ENCODE measurements at regions not wholly inside any gene's neighbourhood (a gene's known extent, or its start where the extent isn't known, plus 50 kb on each side); places are given as distances from the start of the nearest gene placed in this dataset.

DNA sequence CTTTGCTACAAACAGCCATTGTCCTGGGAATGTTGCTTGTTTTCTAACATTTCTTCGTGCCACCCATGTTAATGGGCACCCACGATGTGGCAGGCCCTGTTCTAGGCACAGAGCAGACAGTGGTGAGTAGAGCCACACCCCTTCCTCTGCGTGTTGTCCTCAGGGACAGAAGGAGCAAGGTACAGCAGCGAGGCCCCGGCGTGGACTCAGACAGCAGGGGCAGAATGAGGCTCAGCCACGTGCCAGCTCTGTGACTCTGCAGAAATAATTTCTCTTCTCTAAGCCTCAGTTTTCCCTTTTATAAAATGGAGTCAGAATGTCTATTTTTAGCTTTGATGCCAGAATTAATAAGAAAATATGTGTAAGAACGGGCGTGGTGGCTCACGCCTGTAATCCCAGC, 401.7 kb downstream of the TSN start:
- H3K9me2 ChIP-seq (replicated peaks; ENCODE audit: control insufficient read depth, low read length) = no peaks in the 10 kb centered on the region
- H3K79me2 ChIP-seq (ENCODE audit: control insufficient read depth, low read length) = no peaks in the 10 kb centered on the region
- no peaks in the 10 kb centered on the region for H3F3A ChIP-seq (ENCODE audit: control insufficient read depth, insufficient read depth)
- no peaks in the 10 kb centered on the region for H3K36me3 ChIP-seq (ENCODE audit: control insufficient read depth, low read length)
- H3K4me3 ChIP-seq (ENCODE audit: low read length) = no peak overlapping the region
- no peaks in the 10 kb centered on the region for H3K4me1 ChIP-seq (ENCODE audit: control insufficient read depth, low read length)
- TF ChIP-seq EZH2phosphoT487 (IDR thresholded peaks at IDR 0.05; ENCODE audit: borderline replicate concordance, low read length) = no peak
- TF ChIP-seq, protein P1, sequence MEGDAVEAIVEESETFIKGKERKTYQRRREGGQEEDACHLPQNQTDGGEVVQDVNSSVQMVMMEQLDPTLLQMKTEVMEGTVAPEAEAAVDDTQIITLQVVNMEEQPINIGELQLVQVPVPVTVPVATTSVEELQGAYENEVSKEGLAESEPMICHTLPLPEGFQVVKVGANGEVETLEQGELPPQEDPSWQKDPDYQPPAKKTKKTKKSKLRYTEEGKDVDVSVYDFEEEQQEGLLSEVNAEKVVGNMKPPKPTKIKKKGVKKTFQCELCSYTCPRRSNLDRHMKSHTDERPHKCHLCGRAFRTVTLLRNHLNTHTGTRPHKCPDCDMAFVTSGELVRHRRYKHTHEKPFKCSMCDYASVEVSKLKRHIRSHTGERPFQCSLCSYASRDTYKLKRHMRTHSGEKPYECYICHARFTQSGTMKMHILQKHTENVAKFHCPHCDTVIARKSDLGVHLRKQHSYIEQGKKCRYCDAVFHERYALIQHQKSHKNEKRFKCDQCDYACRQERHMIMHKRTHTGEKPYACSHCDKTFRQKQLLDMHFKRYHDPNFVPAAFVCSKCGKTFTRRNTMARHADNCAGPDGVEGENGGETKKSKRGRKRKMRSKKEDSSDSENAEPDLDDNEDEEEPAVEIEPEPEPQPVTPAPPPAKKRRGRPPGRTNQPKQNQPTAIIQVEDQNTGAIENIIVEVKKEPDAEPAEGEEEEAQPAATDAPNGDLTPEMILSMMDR (IDR thresholded peaks at IDR 0.05; ENCODE audit: low read depth, low read length, poor library complexity, severe bottlenecking) = no peak
- H3K4me2 ChIP-seq (ENCODE audit: low read length) = no peak overlapping the region
- H3K27ac ChIP-seq (ENCODE audit: low read depth, low read length) = no peak overlapping the region
- no peaks in the 10 kb centered on the region for H4K20me1 ChIP-seq (ENCODE audit: control insufficient read depth, insufficient read depth, low read depth, low read length)
- H3K27me3 ChIP-seq (ENCODE audit: control insufficient read depth, low read length) = peaks cover 8% of the 10 kb centered on the region; the same call in 1 of the 2 replicates
- no peaks in the 10 kb centered on the region for H3K9me3 ChIP-seq (ENCODE audit: control insufficient read depth, insufficient read depth, low read length)

DNA sequence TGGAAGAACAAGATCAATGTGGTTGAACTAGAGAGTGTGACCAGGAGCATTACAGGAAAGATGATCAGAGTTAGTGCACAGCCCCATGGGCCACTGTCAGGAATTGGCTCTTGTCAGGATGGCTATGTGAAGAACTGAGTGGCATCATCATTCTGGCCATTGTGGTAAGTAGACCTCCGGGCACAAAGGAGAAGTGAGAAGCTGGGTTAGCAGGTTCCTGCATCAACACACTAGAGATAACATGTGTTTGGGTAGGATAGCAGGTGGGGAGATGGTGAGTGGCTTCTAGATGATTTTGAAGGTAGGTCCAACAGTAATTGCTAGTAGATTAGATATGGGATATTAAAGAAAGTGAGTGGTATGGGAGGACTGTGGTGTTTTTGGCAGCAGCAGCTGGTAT, 408.2 kb downstream of the TSN start:
- Histone ChIP-seq H3K79me2 (ENCODE audit: control insufficient read depth, low read length) (no peaks in the 10 kb centered on the region), H3K9me2 (replicated peaks; ENCODE audit: control insufficient read depth, low read length) (no peaks in the 10 kb centered on the region), H3F3A (ENCODE audit: control insufficient read depth, insufficient read depth) (no peaks in the 10 kb centered on the region), H3K9me3 (ENCODE audit: control insufficient read depth, insufficient read depth, low read length) (no peaks in the 10 kb centered on the region), H3K27me3 (ENCODE audit: control insufficient read depth, low read length) (peaks cover 8% of the 10 kb centered on the region; the same call in 1 of the 2 replicates), H3K27ac (ENCODE audit: low read depth, low read length) (no peak overlapping the region), H3K4me3 (ENCODE audit: low read length) (no peak overlapping the region), H3K4me2 (ENCODE audit: low read length) (no peak overlapping the region), H3K4me1 (ENCODE audit: control insufficient read depth, low read length) (peaks cover 3% of the 10 kb centered on the region; the same call in 1 of the 2 replicates), H4K20me1 (ENCODE audit: control insufficient read depth, insufficient read depth, low read depth, low read length) (no peaks in the 10 kb centered on the region), H3K36me3 (ENCODE audit: control insufficient read depth, low read length) (no peaks in the 10 kb centered on the region)
- TF ChIP-seq, protein P1 (IDR thresholded peaks at IDR 0.05; ENCODE audit: low read depth, low read length, poor library complexity, severe bottlenecking) = no peak
- no peak for TF ChIP-seq EZH2phosphoT487 (IDR thresholded peaks at IDR 0.05; ENCODE audit: borderline replicate concordance, low read length)

DNA sequence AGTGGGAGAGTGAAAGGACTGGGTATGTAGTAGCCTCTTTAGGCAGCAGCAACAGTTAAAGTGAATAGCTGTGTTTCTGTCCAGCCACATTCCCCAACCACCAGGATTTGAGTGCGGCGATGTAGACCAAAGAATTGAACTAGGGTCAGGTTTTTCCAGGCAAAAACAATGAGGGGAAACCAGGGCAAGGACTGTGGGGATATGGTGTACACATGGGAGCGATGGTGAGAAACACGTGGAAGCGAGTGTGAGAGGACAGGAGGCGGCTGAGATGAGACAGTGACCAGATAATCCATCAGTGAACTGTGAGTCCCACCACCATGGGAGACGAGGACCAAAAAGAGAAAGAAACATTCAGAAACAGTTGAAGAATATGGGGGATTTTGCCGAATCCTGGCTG, 409.5 kb downstream of the TSN start:
- Histone ChIP-seq H3K36me3 (ENCODE audit: control insufficient read depth, low read length) (no peaks in the 10 kb centered on the region), H3K9me2 (replicated peaks; ENCODE audit: control insufficient read depth, low read length) (no peaks in the 10 kb centered on the region), H3K27me3 (ENCODE audit: control insufficient read depth, low read length) (peaks cover under 1% of the 10 kb centered on the region; the same call in 1 of the 2 replicates), H3K4me1 (ENCODE audit: control insufficient read depth, low read length) (peaks cover 3% of the 10 kb centered on the region; the same call in 1 of the 2 replicates), H3K27ac (ENCODE audit: low read depth, low read length) (no peak overlapping the region), H3K9me3 (ENCODE audit: control insufficient read depth, insufficient read depth, low read length) (no peaks in the 10 kb centered on the region), H3K4me3 (ENCODE audit: low read length) (no peak overlapping the region), H3F3A (ENCODE audit: control insufficient read depth, insufficient read depth) (no peaks in the 10 kb centered on the region), H3K4me2 (ENCODE audit: low read length) (no peak overlapping the region), H4K20me1 (ENCODE audit: control insufficient read depth, insufficient read depth, low read depth, low read length) (no peaks in the 10 kb centered on the region), H3K79me2 (ENCODE audit: control insufficient read depth, low read length) (no peaks in the 10 kb centered on the region)
- TF ChIP-seq EZH2phosphoT487 (IDR thresholded peaks at IDR 0.05; ENCODE audit: borderline replicate concordance, low read length) = no peak
- TF ChIP-seq, protein P1 (IDR thresholded peaks at IDR 0.05; ENCODE audit: low read depth, low read length, poor library complexity, severe bottlenecking) = no peak
